BE2C (cell line): ENCODE measurements at regions not wholly inside any gene's neighbourhood (a gene's known extent, or its start where the extent isn't known, plus 50 kb on each side); places are given as distances from the start of the nearest gene placed in this dataset.
"Not testable (repeated sequence)": the region's sequence is repeated elsewhere in the genome, so short reads cannot be mapped to it uniquely, and the experiment has no call there.

Experiments used
- DNase-seq: peaks from one replicate; pipeline ENCODE4 v3.0.0-alpha.2; 2020
- H3K27me3 ChIP-seq: fragments of 250-450 bp; sonication (Bioruptor Pico); 2 replicates; pipeline ENCODE4 v1.5.1; 2020; ENCODE audit warnings: mild to moderate bottlenecking
- H3K36me3 ChIP-seq: fragments of 250-450 bp; sonication (Bioruptor Pico); 2 replicates; pipeline ENCODE4 v1.5.1; 2020; ENCODE audit warnings: mild to moderate bottlenecking
- H3K4me1 ChIP-seq: fragments of 250-450 bp; sonication (Bioruptor Pico); 2 replicates; pipeline ENCODE4 v1.5.1; 2020
- H3K4me3 ChIP-seq: 2 replicates; pipeline ENCODE4 v1.5.1; 2011; ENCODE audit warnings: low read depth, low read length
- H3K9me3 ChIP-seq: fragments of 250-450 bp; sonication (Bioruptor Pico); 2 replicates; pipeline ENCODE4 v1.5.1; 2020
- CTCF ChIP-seq: IDR thresholded peaks from 2 replicates; pipeline ENCODE4 v1.5.1; 2012; ENCODE audit warnings: mild to moderate bottlenecking, low read depth, low read length

- Histone ChIP-seq H3K36me3 (no peaks in the 10 kb centered on the region), H3K27me3 (no peaks in the 10 kb centered on the region), H3K4me1 (no peaks in the 10 kb centered on the region), H3K4me3 (no peak overlapping the region), H3K9me3 (no peaks in the 10 kb centered on the region)
- no peak for TF ChIP-seq CTCF
- DNase-seq, result no peak
These were observed 688.6 kb downstream of the SH3BGRL start for GRCh38 chrX:81890521-81890920.

GRCh38 chrX:81900522-81900921 is 698.6 kb downstream of the SH3BGRL start:
- no peaks in the 10 kb centered on the region for H3K4me1 ChIP-seq
- no peak for TF ChIP-seq CTCF
- no peak for DNase-seq
- H3K4me3 ChIP-seq, result no peak overlapping the region
- no peaks in the 10 kb centered on the region for H3K27me3 ChIP-seq
- H3K9me3 ChIP-seq, result no peaks in the 10 kb centered on the region
- H3K36me3 ChIP-seq, result no peaks in the 10 kb centered on the region

GRCh38 chrX:81925812-81926211 is 723.9 kb downstream of the SH3BGRL start:
- Histone ChIP-seq H3K4me3 (no peak overlapping the region), H3K9me3 (no peaks in the 10 kb centered on the region), H3K27me3 (no peaks in the 10 kb centered on the region), H3K36me3 (no peaks in the 10 kb centered on the region), H3K4me1 (no peaks in the 10 kb centered on the region)
- TF ChIP-seq CTCF, result no peak
- no peak for DNase-seq

GRCh38 chrX:81945911-81946310 is 744.0 kb downstream of the SH3BGRL start:
- not testable (repeated sequence) for H3K9me3 ChIP-seq, H3K4me3 ChIP-seq, DNase-seq, H3K36me3 ChIP-seq, H3K27me3 ChIP-seq, H3K4me1 ChIP-seq

- Histone ChIP-seq H3K36me3 (no peaks in the 10 kb centered on the region), H3K9me3 (no peaks in the 10 kb centered on the region), H3K27me3 (no peaks in the 10 kb centered on the region), H3K4me1 (no peaks in the 10 kb centered on the region), H3K4me3 (no peak overlapping the region)
- no peak for TF ChIP-seq CTCF
- DNase-seq, result no peak
These were observed 755.4 kb downstream of the SH3BGRL start for GRCh38 chrX:81957318-81957717.

GRCh38 chrX:81957900-81958545 is 756.1 kb downstream of the SH3BGRL start:
- H3K4me3 ChIP-seq, result no peak overlapping the region
- H3K36me3 ChIP-seq, result no peaks in the 10 kb centered on the region
- no peaks in the 10 kb centered on the region for H3K4me1 ChIP-seq
- no peaks in the 10 kb centered on the region for H3K9me3 ChIP-seq
- no peak for TF ChIP-seq CTCF
- no peak for DNase-seq
- no peaks in the 10 kb centered on the region for H3K27me3 ChIP-seq

GRCh38 chrX:81959964-81960363 is 758.1 kb downstream of the SH3BGRL start:
- no peak for TF ChIP-seq CTCF
- Histone ChIP-seq H3K27me3 (no peaks in the 10 kb centered on the region), H3K4me1 (no peaks in the 10 kb centered on the region), H3K9me3 (no peaks in the 10 kb centered on the region), H3K4me3 (no peak overlapping the region), H3K36me3 (no peaks in the 10 kb centered on the region)
- DNase-seq, result no peak

- not testable (repeated sequence) for H3K27me3 ChIP-seq, H3K9me3 ChIP-seq, H3K4me3 ChIP-seq, H3K4me1 ChIP-seq, H3K36me3 ChIP-seq, DNase-seq
These were observed 772.5 kb downstream of the SH3BGRL start for GRCh38 chrX:81974413-81974812.
